SK-N-SH (cell line): ENCODE measurements at regions not wholly inside any gene's neighbourhood (a gene's known extent, or its start where the extent isn't known, plus 50 kb on each side); places are given as distances from the start of the nearest gene placed in this dataset.

Source experiments
- EP300 ChIP-seq, 2 experiments: IDR thresholded peaks; 2 replicates each; pipeline versions ENCODE4 v1.4.0 to v1.6.1; 2012; ENCODE audit warnings: borderline replicate concordance in 1 of 2, low read depth in 1 of 2, low read length in 1 of 2
- FOXJ3 ChIP-seq: sonication (generic); formaldehyde crosslinking; IDR thresholded peaks from 2 replicates; pipeline ENCODE4 v1.5.1; 2020; ENCODE audit warnings: mild to moderate bottlenecking, missing genetic modification reagents
- MAX ChIP-seq: IDR thresholded peaks from 2 replicates; pipeline ENCODE4 v1.4.0; 2012; ENCODE audit warnings: low read depth
- MXI1 ChIP-seq: IDR thresholded peaks from 2 replicates; pipeline ENCODE4 v1.6.1; 2012; ENCODE audit warnings: mild to moderate bottlenecking, low read depth, low read length, improper control_type of control experiment
- POLR2AphosphoS5 ChIP-seq: IDR thresholded peaks from 2 replicates; pipeline ENCODE4 v1.6.1; 2012; ENCODE audit warnings: low read depth, low read length
- RCOR1 ChIP-seq: fragments of 150-350 bp; IDR thresholded peaks from 2 replicates; pipeline ENCODE4 v1.6.1; 2017; ENCODE audit warnings: antibody characterized with exemption, low read length
- TAF1 ChIP-seq: IDR thresholded peaks from 2 replicates; pipeline ENCODE4 v1.6.1; 2012; ENCODE audit warnings: low read depth, mild to moderate bottlenecking, low read length, moderate library complexity, borderline replicate concordance
- YY1 ChIP-seq: IDR thresholded peaks from 2 replicates; pipeline ENCODE4 v1.4.0; 2012; ENCODE audit warnings: low read depth, mild to moderate bottlenecking
- TF ChIP-seq, protein P1 (sequence below): fragments of 200-600 bp; sonication (generic); IDR thresholded peaks from 2 replicates; pipeline ENCODE4 v1.6.1; 2017; ENCODE audit warnings: antibody characterized with exemption, mild to moderate bottlenecking, moderate library complexity
- TF ChIP-seq, protein P2 (sequence below): IDR thresholded peaks from 2 replicates; pipeline ENCODE4; 2012
- TF ChIP-seq, protein P3 (sequence below): fragments of 150-350 bp; IDR thresholded peaks from 2 replicates; pipeline ENCODE4 v1.6.1; 2017; ENCODE audit warnings: antibody characterized with exemption, low read length, low read depth, borderline replicate concordance

- TF ChIP-seq, protein P1, sequence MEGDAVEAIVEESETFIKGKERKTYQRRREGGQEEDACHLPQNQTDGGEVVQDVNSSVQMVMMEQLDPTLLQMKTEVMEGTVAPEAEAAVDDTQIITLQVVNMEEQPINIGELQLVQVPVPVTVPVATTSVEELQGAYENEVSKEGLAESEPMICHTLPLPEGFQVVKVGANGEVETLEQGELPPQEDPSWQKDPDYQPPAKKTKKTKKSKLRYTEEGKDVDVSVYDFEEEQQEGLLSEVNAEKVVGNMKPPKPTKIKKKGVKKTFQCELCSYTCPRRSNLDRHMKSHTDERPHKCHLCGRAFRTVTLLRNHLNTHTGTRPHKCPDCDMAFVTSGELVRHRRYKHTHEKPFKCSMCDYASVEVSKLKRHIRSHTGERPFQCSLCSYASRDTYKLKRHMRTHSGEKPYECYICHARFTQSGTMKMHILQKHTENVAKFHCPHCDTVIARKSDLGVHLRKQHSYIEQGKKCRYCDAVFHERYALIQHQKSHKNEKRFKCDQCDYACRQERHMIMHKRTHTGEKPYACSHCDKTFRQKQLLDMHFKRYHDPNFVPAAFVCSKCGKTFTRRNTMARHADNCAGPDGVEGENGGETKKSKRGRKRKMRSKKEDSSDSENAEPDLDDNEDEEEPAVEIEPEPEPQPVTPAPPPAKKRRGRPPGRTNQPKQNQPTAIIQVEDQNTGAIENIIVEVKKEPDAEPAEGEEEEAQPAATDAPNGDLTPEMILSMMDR, result no peak
- TF ChIP-seq, protein P2, sequence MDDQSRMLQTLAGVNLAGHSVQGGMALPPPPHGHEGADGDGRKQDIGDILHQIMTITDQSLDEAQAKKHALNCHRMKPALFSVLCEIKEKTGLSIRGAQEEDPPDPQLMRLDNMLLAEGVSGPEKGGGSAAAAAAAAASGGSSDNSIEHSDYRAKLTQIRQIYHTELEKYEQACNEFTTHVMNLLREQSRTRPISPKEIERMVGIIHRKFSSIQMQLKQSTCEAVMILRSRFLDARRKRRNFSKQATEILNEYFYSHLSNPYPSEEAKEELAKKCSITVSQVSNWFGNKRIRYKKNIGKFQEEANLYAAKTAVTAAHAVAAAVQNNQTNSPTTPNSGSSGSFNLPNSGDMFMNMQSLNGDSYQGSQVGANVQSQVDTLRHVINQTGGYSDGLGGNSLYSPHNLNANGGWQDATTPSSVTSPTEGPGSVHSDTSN, result no peak
- TF ChIP-seq RCOR1 (no peak), EP300 (IDR thresholded peaks at IDR 0.05; ENCODE audit: borderline replicate concordance in 1 of 2, low read depth in 1 of 2, low read length in 1 of 2) (no peak), TAF1 (no peak), POLR2AphosphoS5 (no peak), MAX (no peak), FOXJ3 (CRISPR knock-in tag) (no peak), YY1 (no peak), MXI1 (no peak)
- TF ChIP-seq, protein P3, sequence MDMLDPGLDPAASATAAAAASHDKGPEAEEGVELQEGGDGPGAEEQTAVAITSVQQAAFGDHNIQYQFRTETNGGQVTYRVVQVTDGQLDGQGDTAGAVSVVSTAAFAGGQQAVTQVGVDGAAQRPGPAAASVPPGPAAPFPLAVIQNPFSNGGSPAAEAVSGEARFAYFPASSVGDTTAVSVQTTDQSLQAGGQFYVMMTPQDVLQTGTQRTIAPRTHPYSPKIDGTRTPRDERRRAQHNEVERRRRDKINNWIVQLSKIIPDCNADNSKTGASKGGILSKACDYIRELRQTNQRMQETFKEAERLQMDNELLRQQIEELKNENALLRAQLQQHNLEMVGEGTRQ, result no peak
Observed at GRCh38 chr11:38766796-38767195, 2168.8 kb upstream of the RAG2 start.
